Naive thymus-derived CD4-positive, alpha-beta T cell (primary cell): ENCODE measurements at regions not wholly inside any gene's neighbourhood (a gene's known extent, or its start where the extent isn't known, plus 50 kb on each side); places are given as distances from the start of the nearest gene placed in this dataset.

Experiments used
- ATAC-seq: fragments of 150-1000 bp; cut with Tn5 transposase; 2 replicates; pipeline ENCODE4 v1.10.0; 2021; ENCODE audit warnings: mild to moderate bottlenecking, moderate library complexity
- CTCF ChIA-PET: fragments of 350-600 bp; sonication (Branson Sonifier 250); formaldehyde crosslinking; loops from one replicate; lab custom pipeline; 2021; ENCODE audit warnings: antibody characterized with exemption; lab: Charles Lee
- POLR2A ChIA-PET: fragments of 350-600 bp; sonication (Branson Sonifier 250); formaldehyde crosslinking; loops from one replicate; lab custom pipeline; 2021; ENCODE audit warnings: antibody characterized with exemption, inconsistent platforms; lab: Charles Lee
- DNase-seq, 9 donors: peaks; one replicate each; pipeline versions ENCODE4 v3.0.0 to v3.0.0-alpha.2; 2020 to 2022; ENCODE audit warnings: mixed read lengths in 1 of 9
- H3K27ac ChIP-seq: one replicate; pipeline ENCODE4 v1.7.0; 2013; ENCODE audit warnings: mild to moderate bottlenecking, low read depth, low read length, moderate library complexity
- H3K27me3 ChIP-seq, 2 donors: one replicate each; pipeline ENCODE4 v1.7.0; 2013; ENCODE audit warnings: low read length in 2 of 2, mild to moderate bottlenecking in 2 of 2, moderate library complexity in 2 of 2; ENCODE audit not compliant: control insufficient read depth in 2 of 2, insufficient read depth in 2 of 2
- H3K36me3 ChIP-seq, 3 experiments: 1 replicate in 2 of 3; 2 replicates in 1 of 3; pipeline ENCODE4 v1.7.0; 2013; ENCODE audit warnings: low read length in 3 of 3, mild to moderate bottlenecking in 3 of 3, moderate library complexity in 1 of 3; ENCODE audit not compliant: insufficient read depth in 3 of 3, control insufficient read depth in 2 of 3
- H3K4me1 ChIP-seq, 2 donors: one replicate each; pipeline ENCODE4 v1.7.0; 2013; ENCODE audit warnings: low read length in 2 of 2, mild to moderate bottlenecking in 2 of 2, moderate library complexity in 1 of 2; ENCODE audit not compliant: control insufficient read depth in 2 of 2, insufficient read depth in 2 of 2
- H3K4me3 ChIP-seq: 2 replicates; pipeline ENCODE4 v1.7.0; 2013; ENCODE audit warnings: mild to moderate bottlenecking, low read length
- H3K9me3 ChIP-seq, 3 experiments: 1 replicate in 2 of 3; 2 replicates in 1 of 3; pipeline ENCODE4 v1.7.0; 2013; ENCODE audit warnings: low read length in 3 of 3; ENCODE audit not compliant: control insufficient read depth in 2 of 3
- H3K27ac Mint-ChIP-seq, 9 donors: one replicate each; pipeline ENCODE4 v1.8.0; 2020 to 2022; ENCODE audit warnings: mixed read lengths in 9 of 9, mild to moderate bottlenecking in 8 of 9, moderate library complexity in 5 of 9, inconsistent platforms in 2 of 9
- H3K27me3 Mint-ChIP-seq, 5 donors: one replicate each; pipeline ENCODE4 v1.8.0; 2021 to 2022; ENCODE audit warnings: mixed read lengths in 5 of 5, mild to moderate bottlenecking in 1 of 5
- H3K36me3 Mint-ChIP-seq, 5 donors: one replicate each; pipeline ENCODE4 v1.8.0; 2020 to 2022; ENCODE audit warnings: mixed read lengths in 5 of 5, mild to moderate bottlenecking in 3 of 5, inconsistent platforms in 1 of 5
- H3K4me1 Mint-ChIP-seq, 7 donors: one replicate each; pipeline ENCODE4 v1.8.0; 2020 to 2022; ENCODE audit warnings: mixed read lengths in 7 of 7, mild to moderate bottlenecking in 3 of 7, inconsistent platforms in 1 of 7
- H3K4me3 Mint-ChIP-seq, 10 donors: one replicate each; pipeline ENCODE4 v1.8.0; 2020 to 2022; ENCODE audit warnings: mild to moderate bottlenecking in 10 of 10, mixed read lengths in 10 of 10, moderate library complexity in 6 of 10, inconsistent platforms in 2 of 10
- H3K9me3 Mint-ChIP-seq, 11 donors: one replicate each; pipeline ENCODE4 v1.8.0; 2020 to 2022; ENCODE audit warnings: mixed read lengths in 11 of 11, mild to moderate bottlenecking in 4 of 11, inconsistent platforms in 1 of 11, moderate library complexity in 1 of 11
- intact Hi-C, 2 donors: fragments of 100-400 bp; cut with micrococcal nuclease; formaldehyde crosslinking; loops; one replicate each; pipeline ENCODE4 v1.15.1; 2023

DNA sequence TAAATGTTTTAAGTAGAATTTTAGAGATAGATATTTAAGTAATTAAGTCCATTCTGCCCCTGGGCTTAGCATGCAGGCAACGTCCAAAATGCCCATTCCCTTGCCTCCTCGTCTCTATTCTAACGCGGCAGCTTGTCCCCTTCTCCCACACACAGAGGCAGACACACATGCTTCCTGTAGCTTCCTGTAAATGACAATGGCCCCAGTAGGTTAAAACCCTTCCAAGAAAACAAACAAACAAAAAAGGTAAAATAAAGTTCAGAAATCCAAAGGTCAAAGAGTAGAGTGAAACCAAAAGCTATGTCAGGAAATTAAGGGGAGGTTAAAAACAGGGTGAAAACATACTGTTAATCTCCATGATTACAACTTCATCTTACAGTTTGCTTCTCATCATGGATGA is 857.6 kb downstream of the GATA3 start:
- Mint-ChIP-seq H3K4me3 (no peak overlapping the region), H3K27ac (no peak overlapping the region), H3K9me3 (no peaks in the 10 kb centered on the region), H3K4me1 (peaks cover 0 to 1% (median 0%) of the 10 kb centered on the region in 7 donors), H3K36me3 (no peaks in the 10 kb centered on the region), H3K27me3 (no peaks in the 10 kb centered on the region)
- Histone ChIP-seq H3K27me3 (no peaks in the 10 kb centered on the region), H3K36me3 (no peaks in the 10 kb centered on the region), H3K9me3 (no peaks in the 10 kb centered on the region), H3K27ac (no peak overlapping the region), H3K4me1 (no peaks in the 10 kb centered on the region), H3K4me3 (no peak overlapping the region)
- ChIA-PET CTCF (no interaction called here), POLR2A (no interaction called here)
- no peak for DNase-seq
- ATAC-seq, result no peak
- intact Hi-C loops, result no loop called here

- Mint-ChIP-seq H3K4me1 (peaks cover 0 to 1% (median 0%) of the 10 kb centered on the region in 7 donors), H3K4me3 (no peak overlapping the region), H3K9me3 (no peaks in the 10 kb centered on the region), H3K27me3 (no peaks in the 10 kb centered on the region), H3K36me3 (no peaks in the 10 kb centered on the region), H3K27ac (no peak overlapping the region)
- ChIA-PET CTCF (no interaction called here), POLR2A (no interaction called here)
- H3K36me3 ChIP-seq, result no peaks in the 10 kb centered on the region
- DNase-seq (no peak), ATAC-seq (no peak)
- no peaks in the 10 kb centered on the region for H3K9me3 ChIP-seq
- no peak overlapping the region for H3K4me3 ChIP-seq
- H3K27me3 ChIP-seq, result no peaks in the 10 kb centered on the region
- intact Hi-C loops, result no loop called here
- H3K27ac ChIP-seq, result no peak overlapping the region
- no peaks in the 10 kb centered on the region for H3K4me1 ChIP-seq
These were observed 859.2 kb downstream of the GATA3 start for GRCh38 chr10:8913720-8914119.

GRCh38 chr10:8919280-8919679 is 864.8 kb downstream of the GATA3 start:
- Mint-ChIP-seq H3K4me1 (peaks cover 0 to 5% (median 0%) of the 10 kb centered on the region in 7 donors), H3K4me3 (no peak overlapping the region), H3K27ac (no peak overlapping the region), H3K36me3 (no peaks in the 10 kb centered on the region), H3K9me3 (peaks cover 0 to 1% (median 0%) of the 10 kb centered on the region in 11 donors), H3K27me3 (no peaks in the 10 kb centered on the region)
- ATAC-seq, result no peak
- POLR2A ChIA-PET, result no interaction called here
- Histone ChIP-seq H3K36me3 (no peaks in the 10 kb centered on the region), H3K9me3 (no peaks in the 10 kb centered on the region), H3K4me1 (no peaks in the 10 kb centered on the region), H3K27ac (no peak overlapping the region), H3K27me3 (no peaks in the 10 kb centered on the region), H3K4me3 (no peak overlapping the region)
- CTCF ChIA-PET, result no interaction called here
- no peak for DNase-seq
- intact Hi-C loops, result no loop called here

DNA sequence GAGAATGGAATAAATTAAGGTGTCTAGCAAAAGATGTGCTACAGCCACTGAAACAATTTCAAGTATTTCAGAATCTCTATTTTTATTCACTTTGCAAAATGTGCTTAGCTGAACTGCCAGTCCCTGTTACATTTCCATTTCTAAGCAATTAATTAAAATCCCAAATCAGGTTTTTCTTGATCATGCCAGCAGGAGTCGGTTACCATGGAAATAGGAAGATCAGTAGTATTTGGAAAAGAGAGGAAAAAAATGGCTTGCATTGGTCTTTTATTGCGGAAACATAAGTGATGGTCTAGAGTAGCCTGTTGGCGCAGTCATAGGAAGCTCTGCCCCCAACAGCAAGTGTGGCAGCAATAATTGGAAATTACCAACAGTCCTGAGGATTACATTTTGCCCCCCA is 867.1 kb downstream of the GATA3 start:
- peaks cover 0 to 5% (median 0%) of the 10 kb centered on the region in 11 donors for H3K9me3 Mint-ChIP-seq
- ATAC-seq (no peak), DNase-seq (no peak)
- ChIA-PET CTCF (no interaction called here), POLR2A (no interaction called here)
- H3K27ac Mint-ChIP-seq, result no peak overlapping the region
- Histone ChIP-seq H3K27ac (no peak overlapping the region), H3K27me3 (no peaks in the 10 kb centered on the region), H3K9me3 (no peaks in the 10 kb centered on the region), H3K36me3 (no peaks in the 10 kb centered on the region), H3K4me1 (no peaks in the 10 kb centered on the region), H3K4me3 (no peak overlapping the region)
- H3K36me3 Mint-ChIP-seq, result no peaks in the 10 kb centered on the region
- no peak overlapping the region for H3K4me3 Mint-ChIP-seq
- intact Hi-C loops, result no loop called here
- no peaks in the 10 kb centered on the region for H3K27me3 Mint-ChIP-seq
- H3K4me1 Mint-ChIP-seq, result peaks cover 0 to 5% (median 0%) of the 10 kb centered on the region in 7 donors

DNA sequence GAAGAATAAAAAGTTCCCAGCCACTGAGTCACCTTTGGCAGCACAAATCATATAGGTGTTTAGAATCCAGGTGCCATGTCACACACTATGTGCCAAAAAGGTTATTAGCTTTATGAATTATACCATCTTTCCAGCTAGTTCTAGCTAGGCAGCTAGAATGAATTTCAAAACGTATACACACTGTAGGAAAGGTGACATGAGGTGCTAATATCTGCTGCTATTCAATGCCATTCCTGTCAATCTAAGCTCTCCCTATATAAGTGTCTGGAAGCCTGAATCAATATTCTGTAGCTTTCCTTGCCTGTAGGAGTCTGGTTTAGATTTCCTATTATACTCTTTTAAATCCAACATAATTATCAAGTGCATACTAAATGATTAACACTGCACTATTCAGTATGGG is 868.6 kb downstream of the GATA3 start:
- Histone ChIP-seq H3K9me3 (no peaks in the 10 kb centered on the region), H3K36me3 (no peaks in the 10 kb centered on the region), H3K4me3 (no peak overlapping the region), H3K4me1 (no peaks in the 10 kb centered on the region), H3K27me3 (no peaks in the 10 kb centered on the region), H3K27ac (no peak overlapping the region)
- ChIA-PET POLR2A (no interaction called here), CTCF (interaction anchor here (0.9 kb wide), 1 partner anchor 9 kb away, joined by 3 read pairs; no protein-coding TSS in a partner anchor)
- Mint-ChIP-seq H3K4me1 (peaks cover 0 to 5% (median 0%) of the 10 kb centered on the region in 7 donors), H3K27me3 (no peaks in the 10 kb centered on the region), H3K4me3 (no peak overlapping the region), H3K36me3 (no peaks in the 10 kb centered on the region), H3K9me3 (peaks cover 0 to 5% (median 0%) of the 10 kb centered on the region in 11 donors), H3K27ac (no peak overlapping the region)
- no peak for DNase-seq
- intact Hi-C loops, result no loop called here
- ATAC-seq, result no peak

- ATAC-seq (no peak), DNase-seq (no peak)
- CTCF ChIA-PET, result interaction anchor here (0.6 kb wide), 1 partner anchor 273 kb away, joined by 3 read pairs; no protein-coding TSS in a partner anchor
- Mint-ChIP-seq H3K4me3 (no peak overlapping the region), H3K4me1 (no peaks in the 10 kb centered on the region), H3K9me3 (peaks cover 0 to 5% (median 0%) of the 10 kb centered on the region in 11 donors), H3K36me3 (no peaks in the 10 kb centered on the region), H3K27me3 (peaks cover 0 to 8% (median 3%) of the 10 kb centered on the region in 5 donors), H3K27ac (no peak overlapping the region)
- intact Hi-C loops, result no loop called here
- no peak overlapping the region for H3K27ac ChIP-seq
- H3K36me3 ChIP-seq, result no peaks in the 10 kb centered on the region
- no peaks in the 10 kb centered on the region for H3K4me1 ChIP-seq
- H3K27me3 ChIP-seq, result no peaks in the 10 kb centered on the region
- no peak overlapping the region for H3K4me3 ChIP-seq
- POLR2A ChIA-PET, result no interaction called here
- H3K9me3 ChIP-seq, result no peaks in the 10 kb centered on the region
These were observed 873.2 kb downstream of the GATA3 start for GRCh38 chr10:8927705-8928104.

DNA sequence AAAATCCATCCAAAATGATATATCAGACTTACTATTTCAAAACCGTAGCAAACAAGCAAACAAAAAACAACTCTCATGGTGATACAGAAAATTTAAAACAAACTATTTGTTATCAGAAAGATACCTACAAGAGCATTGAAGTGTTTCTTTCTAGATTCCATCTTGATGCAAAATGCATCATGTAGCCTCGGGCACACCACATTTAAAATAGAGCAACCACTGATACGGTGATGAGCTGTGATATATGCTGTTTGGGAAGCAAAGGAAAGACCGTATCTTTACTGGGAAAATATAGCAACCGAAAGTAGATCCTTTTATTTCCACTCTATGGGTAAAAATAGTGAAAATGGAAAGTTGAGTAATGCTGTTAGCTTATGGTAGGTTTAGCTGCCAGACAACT is 892.0 kb downstream of the GATA3 start:
- CTCF ChIA-PET, result interaction anchor here (0.7 kb wide), 1 partner anchor 321 kb away, joined by 4 read pairs; no protein-coding TSS in a partner anchor
- POLR2A ChIA-PET, result no interaction called here
- H3K9me3 ChIP-seq, result no peaks in the 10 kb centered on the region
- Mint-ChIP-seq H3K9me3 (peaks cover 0 to 5% (median 2%) of the 10 kb centered on the region in 11 donors), H3K27me3 (no peaks in the 10 kb centered on the region), H3K4me3 (no peak overlapping the region), H3K36me3 (no peaks in the 10 kb centered on the region), H3K4me1 (no peaks in the 10 kb centered on the region), H3K27ac (no peak overlapping the region)
- intact Hi-C loops, result no loop called here
- DNase-seq (no peak), ATAC-seq (no peak)
- no peaks in the 10 kb centered on the region for H3K27me3 ChIP-seq
- H3K4me1 ChIP-seq, result no peaks in the 10 kb centered on the region
- no peak overlapping the region for H3K27ac ChIP-seq
- H3K4me3 ChIP-seq, result no peak overlapping the region
- H3K36me3 ChIP-seq, result no peaks in the 10 kb centered on the region
